ENCODE measurements at regions not wholly inside any gene's neighbourhood (a gene's known extent, or its start where the extent isn't known, plus 50 kb on each side); places are given as distances from the start of the nearest gene placed in this dataset.

- Histone ChIP-seq H3K27ac (ENCODE audit: insufficient read depth in 1 of 2, low read depth in 1 of 2, low read length in 2 of 2, poor library complexity in 1 of 2, severe bottlenecking in 2 of 2) (no peak overlapping the region), H3K4me1 (ENCODE audit: control extremely low read depth in 1 of 4, control insufficient read depth in 4 of 4, insufficient read depth in 4 of 4, low read length in 3 of 4) (no peaks in the 10 kb centered on the region), H3K4me3 (ENCODE audit: control insufficient read depth in 1 of 7, extremely low read depth in 1 of 7, insufficient read depth in 4 of 7, low read depth in 2 of 7, low read length in 6 of 7) (no peak overlapping the region), H3K9me3 (ENCODE audit: control extremely low read depth in 1 of 5, control insufficient read depth in 4 of 5, insufficient read depth in 2 of 5, low read depth in 1 of 5, low read length in 4 of 5) (peaks cover 0 to 6% (median 0%) of the 10 kb centered on the region in 5 experiments), H3K36me3 (ENCODE audit: control insufficient read depth in 4 of 4, insufficient read depth in 4 of 4, low read length in 3 of 4) (no peaks in the 10 kb centered on the region), H3K27me3 (replicated peaks in 2 of 5; ENCODE audit: control insufficient read depth in 4 of 5, insufficient read depth in 5 of 5, low read length in 4 of 5) (no peaks in the 10 kb centered on the region)
- ChIA-PET POLR2A (no interaction called here), CTCF (no interaction called here)
- DNase-seq, result no peak
Measured at GRCh38 chr12:38477340-38478090, 160.9 kb downstream of the ALG10B start.

DNA sequence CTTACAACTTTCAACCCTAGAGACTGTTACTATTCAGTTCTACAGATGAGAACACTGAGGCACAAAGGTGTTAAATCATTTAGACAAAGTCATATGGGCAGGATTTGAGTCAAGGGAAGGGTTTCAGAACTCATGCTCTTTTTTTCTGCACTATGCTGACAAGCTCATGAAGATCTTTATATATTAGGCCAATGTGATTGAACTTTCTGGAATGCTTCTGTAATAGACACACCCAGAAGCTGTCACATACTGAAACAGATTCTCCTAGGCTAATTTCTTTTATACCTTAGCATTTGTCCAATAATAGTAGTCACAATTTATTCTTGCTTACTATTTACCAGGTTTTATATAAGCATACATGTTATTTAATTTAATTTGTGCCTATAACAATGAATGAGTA, 164.0 kb downstream of the ALG10B start:
- no peaks in the 10 kb centered on the region for H3K36me3 ChIP-seq (ENCODE audit: control insufficient read depth in 4 of 4, insufficient read depth in 4 of 4, low read length in 3 of 4)
- POLR2A ChIA-PET, result no interaction called here
- CTCF ChIA-PET, result no interaction called here
- no peaks in the 10 kb centered on the region for H3K4me1 ChIP-seq (ENCODE audit: control extremely low read depth in 1 of 4, control insufficient read depth in 4 of 4, insufficient read depth in 4 of 4, low read length in 3 of 4)
- no peak for DNase-seq
- no peak overlapping the region for H3K4me3 ChIP-seq (ENCODE audit: control insufficient read depth in 1 of 7, extremely low read depth in 1 of 7, insufficient read depth in 4 of 7, low read depth in 2 of 7, low read length in 6 of 7)
- H3K27me3 ChIP-seq (replicated peaks in 2 of 5; ENCODE audit: control insufficient read depth in 4 of 5, insufficient read depth in 5 of 5, low read length in 4 of 5), result no peaks in the 10 kb centered on the region
- H3K27ac ChIP-seq (ENCODE audit: insufficient read depth in 1 of 2, low read depth in 1 of 2, low read length in 2 of 2, poor library complexity in 1 of 2, severe bottlenecking in 2 of 2), result no peak overlapping the region
- peaks cover 0 to 1% (median 0%) of the 10 kb centered on the region in 5 experiments for H3K9me3 ChIP-seq (ENCODE audit: control extremely low read depth in 1 of 5, control insufficient read depth in 4 of 5, insufficient read depth in 2 of 5, low read depth in 1 of 5, low read length in 4 of 5)

- ChIA-PET CTCF (no interaction called here), POLR2A (no interaction called here)
- H3K9me3 ChIP-seq (ENCODE audit: control extremely low read depth in 1 of 5, control insufficient read depth in 4 of 5, insufficient read depth in 2 of 5, low read depth in 1 of 5, low read length in 4 of 5), result peaks cover 0 to 3% (median 0%) of the 10 kb centered on the region in 5 experiments
- no CpG with 5 or more reads among the region's 2 CpGs for WGBS (ENCODE audit: insufficient coverage)
- H3K36me3 ChIP-seq (ENCODE audit: control insufficient read depth in 4 of 4, insufficient read depth in 4 of 4, low read length in 3 of 4), result no peaks in the 10 kb centered on the region
- no peaks in the 10 kb centered on the region for H3K27me3 ChIP-seq (replicated peaks in 2 of 5; ENCODE audit: control insufficient read depth in 4 of 5, insufficient read depth in 5 of 5, low read length in 4 of 5)
- no peak overlapping the region for H3K27ac ChIP-seq (ENCODE audit: insufficient read depth in 1 of 2, low read depth in 1 of 2, low read length in 2 of 2, poor library complexity in 1 of 2, severe bottlenecking in 2 of 2)
- H3K4me1 ChIP-seq (ENCODE audit: control extremely low read depth in 1 of 4, control insufficient read depth in 4 of 4, insufficient read depth in 4 of 4, low read length in 3 of 4), result no peaks in the 10 kb centered on the region
- DNase-seq, result no peak
- H3K4me3 ChIP-seq (ENCODE audit: control insufficient read depth in 1 of 7, extremely low read depth in 1 of 7, insufficient read depth in 4 of 7, low read depth in 2 of 7, low read length in 6 of 7), result no peak overlapping the region
Measured at GRCh38 chr12:38484821-38485449, 168.4 kb downstream of the ALG10B start.

- H3K4me3 ChIP-seq (ENCODE audit: control insufficient read depth in 1 of 7, extremely low read depth in 1 of 7, insufficient read depth in 4 of 7, low read depth in 2 of 7, low read length in 6 of 7), result no peak overlapping the region
- ChIA-PET POLR2A (no interaction called here), CTCF (no interaction called here)
- peaks cover 0 to 2% (median 0%) of the 10 kb centered on the region in 5 experiments for H3K9me3 ChIP-seq (ENCODE audit: control extremely low read depth in 1 of 5, control insufficient read depth in 4 of 5, insufficient read depth in 2 of 5, low read depth in 1 of 5, low read length in 4 of 5)
- H3K36me3 ChIP-seq (ENCODE audit: control insufficient read depth in 4 of 4, insufficient read depth in 4 of 4, low read length in 3 of 4), result no peaks in the 10 kb centered on the region
- WGBS (ENCODE audit: insufficient coverage), result no CpG with 5 or more reads among the region's 2 CpGs
- DNase-seq, result no peak
- no peaks in the 10 kb centered on the region for H3K4me1 ChIP-seq (ENCODE audit: control extremely low read depth in 1 of 4, control insufficient read depth in 4 of 4, insufficient read depth in 4 of 4, low read length in 3 of 4)
- H3K27ac ChIP-seq (ENCODE audit: insufficient read depth in 1 of 2, low read depth in 1 of 2, low read length in 2 of 2, poor library complexity in 1 of 2, severe bottlenecking in 2 of 2), result no peak overlapping the region
- no peaks in the 10 kb centered on the region for H3K27me3 ChIP-seq (replicated peaks in 2 of 5; ENCODE audit: control insufficient read depth in 4 of 5, insufficient read depth in 5 of 5, low read length in 4 of 5)
Measured at GRCh38 chr12:38488866-38489265, 172.3 kb downstream of the ALG10B start.

DNA sequence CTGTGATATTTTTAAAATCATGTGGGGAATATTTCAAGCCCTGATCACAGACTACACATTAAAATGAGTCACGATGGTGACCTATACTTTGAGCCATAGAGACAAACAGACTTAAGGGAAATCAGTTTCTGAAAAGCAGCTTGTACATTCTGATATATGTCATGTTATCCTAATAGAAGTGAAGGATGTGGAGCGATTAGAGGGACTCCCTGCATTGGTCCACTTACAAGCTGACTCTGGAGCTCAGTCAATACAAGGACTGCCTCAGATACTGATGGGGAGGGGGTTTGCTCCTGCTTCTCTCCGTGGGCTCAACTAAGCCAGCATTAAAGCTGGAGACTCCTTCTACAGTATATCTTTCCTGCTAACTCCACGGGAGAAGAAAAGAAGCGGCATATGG, 173.5 kb downstream of the ALG10B start:
- DNase-seq, result no peak
- no CpG with 5 or more reads among the region's 5 CpGs for WGBS (ENCODE audit: insufficient coverage)
- H3K4me3 ChIP-seq (ENCODE audit: control insufficient read depth in 1 of 7, extremely low read depth in 1 of 7, insufficient read depth in 4 of 7, low read depth in 2 of 7, low read length in 6 of 7), result no peak overlapping the region
- ChIA-PET POLR2A (no interaction called here), CTCF (no interaction called here)
- H3K9me3 ChIP-seq (ENCODE audit: control extremely low read depth in 1 of 5, control insufficient read depth in 4 of 5, insufficient read depth in 2 of 5, low read depth in 1 of 5, low read length in 4 of 5), result peaks cover 0 to 2% (median 0%) of the 10 kb centered on the region in 5 experiments
- H3K27me3 ChIP-seq (replicated peaks in 2 of 5; ENCODE audit: control insufficient read depth in 4 of 5, insufficient read depth in 5 of 5, low read length in 4 of 5), result no peaks in the 10 kb centered on the region
- H3K4me1 ChIP-seq (ENCODE audit: control extremely low read depth in 1 of 4, control insufficient read depth in 4 of 4, insufficient read depth in 4 of 4, low read length in 3 of 4), result no peaks in the 10 kb centered on the region
- H3K27ac ChIP-seq (ENCODE audit: insufficient read depth in 1 of 2, low read depth in 1 of 2, low read length in 2 of 2, poor library complexity in 1 of 2, severe bottlenecking in 2 of 2), result no peak overlapping the region
- no peaks in the 10 kb centered on the region for H3K36me3 ChIP-seq (ENCODE audit: control insufficient read depth in 4 of 4, insufficient read depth in 4 of 4, low read length in 3 of 4)

DNA sequence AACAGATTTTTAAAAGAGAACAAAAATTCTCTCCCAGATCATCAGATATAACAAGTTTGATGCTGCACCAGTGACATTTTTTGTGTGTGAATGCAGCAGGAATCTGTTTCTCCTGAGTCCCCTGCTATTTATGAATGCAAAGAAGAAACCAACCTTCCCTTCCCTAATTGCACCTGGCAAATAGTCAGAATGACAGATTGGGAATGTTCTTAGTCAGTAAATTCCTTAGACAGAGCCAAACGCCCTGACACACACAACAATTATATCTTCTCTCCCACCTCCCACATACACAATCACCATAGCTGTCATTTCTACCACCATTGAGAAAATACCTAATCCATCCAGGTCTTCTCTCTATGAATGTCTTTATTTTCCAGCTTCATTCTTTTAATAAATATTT, 174.4 kb downstream of the ALG10B start:
- Histone ChIP-seq H3K4me3 (ENCODE audit: control insufficient read depth in 1 of 7, extremely low read depth in 1 of 7, insufficient read depth in 4 of 7, low read depth in 2 of 7, low read length in 6 of 7) (no peak overlapping the region), H3K9me3 (ENCODE audit: control extremely low read depth in 1 of 5, control insufficient read depth in 4 of 5, insufficient read depth in 2 of 5, low read depth in 1 of 5, low read length in 4 of 5) (peaks cover 0 to 2% (median 0%) of the 10 kb centered on the region in 5 experiments), H3K36me3 (ENCODE audit: control insufficient read depth in 4 of 4, insufficient read depth in 4 of 4, low read length in 3 of 4) (no peaks in the 10 kb centered on the region), H3K27ac (ENCODE audit: insufficient read depth in 1 of 2, low read depth in 1 of 2, low read length in 2 of 2, poor library complexity in 1 of 2, severe bottlenecking in 2 of 2) (no peak overlapping the region), H3K27me3 (replicated peaks in 2 of 5; ENCODE audit: control insufficient read depth in 4 of 5, insufficient read depth in 5 of 5, low read length in 4 of 5) (no peaks in the 10 kb centered on the region), H3K4me1 (ENCODE audit: control extremely low read depth in 1 of 4, control insufficient read depth in 4 of 4, insufficient read depth in 4 of 4, low read length in 3 of 4) (no peaks in the 10 kb centered on the region)
- CTCF ChIA-PET, result no interaction called here
- no peak for DNase-seq
- POLR2A ChIA-PET, result no interaction called here
- WGBS (ENCODE audit: insufficient coverage), result no CpG with 5 or more reads among the region's 1 CpG

GRCh38 chr12:38501481-38501880, 184.9 kb downstream of the ALG10B start:
- 94% methylated on average over 3 of the region's 4 CpGs for whole genome bisulfite sequencing (ENCODE audit: insufficient coverage)
- DNase-seq, result no peak
- Histone ChIP-seq H3K27me3 (replicated peaks in 2 of 5; ENCODE audit: control insufficient read depth in 4 of 5, insufficient read depth in 5 of 5, low read length in 4 of 5) (no peaks in the 10 kb centered on the region), H3K36me3 (ENCODE audit: control insufficient read depth in 4 of 4, insufficient read depth in 4 of 4, low read length in 3 of 4) (no peaks in the 10 kb centered on the region), H3K4me3 (ENCODE audit: control insufficient read depth in 1 of 7, extremely low read depth in 1 of 7, insufficient read depth in 4 of 7, low read depth in 2 of 7, low read length in 6 of 7) (no peak overlapping the region), H3K4me1 (ENCODE audit: control extremely low read depth in 1 of 4, control insufficient read depth in 4 of 4, insufficient read depth in 4 of 4, low read length in 3 of 4) (no peaks in the 10 kb centered on the region), H3K9me3 (ENCODE audit: control extremely low read depth in 1 of 5, control insufficient read depth in 4 of 5, insufficient read depth in 2 of 5, low read depth in 1 of 5, low read length in 4 of 5) (peaks cover 0 to 2% (median 0%) of the 10 kb centered on the region in 5 experiments), H3K27ac (ENCODE audit: insufficient read depth in 1 of 2, low read depth in 1 of 2, low read length in 2 of 2, poor library complexity in 1 of 2, severe bottlenecking in 2 of 2) (no peak overlapping the region)
- POLR2A ChIA-PET, result no interaction called here
- CTCF ChIA-PET, result no interaction called here
